PC-3 (cell line): ENCODE measurements at regions not wholly inside any gene's neighbourhood (a gene's known extent, or its start where the extent isn't known, plus 50 kb on each side); places are given as distances from the start of the nearest gene placed in this dataset.

Experiments used
- CTCF ChIP-seq: fragments of 300-600 bp; sonication (generic); conservative IDR thresholded peaks from 2 replicates; pipeline ENCODE4 v1.5.1; 2017; ENCODE audit warnings: antibody characterized with exemption, low read depth, mild to moderate bottlenecking, low read length
- EZH2 ChIP-seq: fragments of 300-600 bp; sonication (generic); IDR thresholded peaks from one replicate; pipeline ENCODE4 v1.6.1; 2017; ENCODE audit warnings: antibody characterized with exemption, mild to moderate bottlenecking, low read length; ENCODE audit not compliant: unreplicated experiment
- EZH2phosphoT487 ChIP-seq: fragments of 300-600 bp; sonication (generic); IDR thresholded peaks from 2 replicates; pipeline ENCODE4 v1.6.1; 2018; ENCODE audit warnings: mild to moderate bottlenecking, antibody characterized with exemption, low read length, borderline replicate concordance

DNA sequence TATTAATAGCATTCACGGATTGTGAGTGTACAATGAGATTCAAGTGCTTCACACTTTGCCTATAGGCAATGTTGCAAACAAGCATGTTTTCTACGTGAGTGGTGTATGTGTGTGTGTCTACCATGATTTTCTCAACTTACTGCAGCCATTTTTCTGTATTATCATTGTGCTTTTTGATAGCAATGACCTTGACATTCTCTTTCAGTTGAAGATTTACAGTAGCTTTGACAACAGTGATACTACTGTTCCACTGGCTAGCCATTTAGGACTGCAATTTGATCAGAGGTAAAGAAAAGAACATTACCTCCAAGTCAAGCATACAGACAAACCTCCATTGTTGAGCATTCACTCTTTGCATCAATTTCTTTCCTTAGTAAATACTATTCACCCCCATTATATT lies 297.0 kb downstream of the MAN2A1 start:
- TF ChIP-seq EZH2 (no peak), CTCF (no peak), EZH2phosphoT487 (no peak)
